ENCODE measurements at regions not wholly inside any gene's neighbourhood (a gene's known extent, or its start where the extent isn't known, plus 50 kb on each side); places are given as distances from the start of the nearest gene placed in this dataset.

DNA sequence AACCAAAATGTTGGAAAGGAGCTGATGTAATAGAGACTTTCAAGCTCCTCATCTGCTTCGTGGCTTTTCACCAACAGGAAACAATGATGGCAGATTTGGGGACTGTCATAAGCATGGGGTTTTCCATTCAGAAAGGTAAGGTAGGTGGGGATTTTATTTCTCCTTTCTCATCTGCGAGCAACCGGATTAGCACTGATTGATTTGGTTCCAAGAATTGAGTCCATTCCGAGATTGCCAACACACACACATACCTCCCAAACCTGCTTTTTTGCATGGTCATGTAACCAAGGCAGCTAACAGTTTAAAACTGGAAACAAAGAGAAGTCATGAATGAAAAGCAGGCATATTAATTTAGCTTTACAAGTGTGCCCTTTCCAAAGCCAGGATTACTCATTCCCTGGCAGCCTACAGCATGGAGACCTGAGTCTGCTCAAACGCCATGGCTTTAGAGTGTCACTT, 63.0 kb upstream of the LNX1 start:
- TF ChIP-seq, protein P1, sequence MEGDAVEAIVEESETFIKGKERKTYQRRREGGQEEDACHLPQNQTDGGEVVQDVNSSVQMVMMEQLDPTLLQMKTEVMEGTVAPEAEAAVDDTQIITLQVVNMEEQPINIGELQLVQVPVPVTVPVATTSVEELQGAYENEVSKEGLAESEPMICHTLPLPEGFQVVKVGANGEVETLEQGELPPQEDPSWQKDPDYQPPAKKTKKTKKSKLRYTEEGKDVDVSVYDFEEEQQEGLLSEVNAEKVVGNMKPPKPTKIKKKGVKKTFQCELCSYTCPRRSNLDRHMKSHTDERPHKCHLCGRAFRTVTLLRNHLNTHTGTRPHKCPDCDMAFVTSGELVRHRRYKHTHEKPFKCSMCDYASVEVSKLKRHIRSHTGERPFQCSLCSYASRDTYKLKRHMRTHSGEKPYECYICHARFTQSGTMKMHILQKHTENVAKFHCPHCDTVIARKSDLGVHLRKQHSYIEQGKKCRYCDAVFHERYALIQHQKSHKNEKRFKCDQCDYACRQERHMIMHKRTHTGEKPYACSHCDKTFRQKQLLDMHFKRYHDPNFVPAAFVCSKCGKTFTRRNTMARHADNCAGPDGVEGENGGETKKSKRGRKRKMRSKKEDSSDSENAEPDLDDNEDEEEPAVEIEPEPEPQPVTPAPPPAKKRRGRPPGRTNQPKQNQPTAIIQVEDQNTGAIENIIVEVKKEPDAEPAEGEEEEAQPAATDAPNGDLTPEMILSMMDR (IDR thresholded peaks at IDR 0.05), result no peak
- TF ChIP-seq POLR2AphosphoS5 (IDR thresholded peaks at IDR 0.05; ENCODE audit: low read depth, low read length) (no peak), EP300 (IDR thresholded peaks at IDR 0.05; ENCODE audit: borderline replicate concordance in 1 of 2, low read depth in 1 of 2, low read length in 1 of 2) (peak in 1 of 2 experiments; percentile 33; a peak in 2 of 4 replicates), MXI1 (IDR thresholded peaks at IDR 0.05; ENCODE audit: low read depth, low read length) (no peak), NRF1 (IDR thresholded peaks at IDR 0.05; ENCODE audit: low read depth, low read length) (no peak), RAD21 (IDR thresholded peaks at IDR 0.05; ENCODE audit: low read length) (no peak), MEF2A (IDR thresholded peaks at IDR 0.05; ENCODE audit: borderline replicate concordance, low read depth) (no peak), FOXM1 (IDR thresholded peaks at IDR 0.05; ENCODE audit: low read depth) (no peak), CHD2 (IDR thresholded peaks at IDR 0.05; ENCODE audit: low read length, partially characterized antibody) (no peak), GABPA (IDR thresholded peaks at IDR 0.05; ENCODE audit: low read depth) (no peak), REST (IDR thresholded peaks at IDR 0.05; ENCODE audit: low read depth, low read length) (no peak), TAF1 (IDR thresholded peaks at IDR 0.05; ENCODE audit: borderline replicate concordance, low read depth, low read length) (no peak)
- TF ChIP-seq, protein P2, sequence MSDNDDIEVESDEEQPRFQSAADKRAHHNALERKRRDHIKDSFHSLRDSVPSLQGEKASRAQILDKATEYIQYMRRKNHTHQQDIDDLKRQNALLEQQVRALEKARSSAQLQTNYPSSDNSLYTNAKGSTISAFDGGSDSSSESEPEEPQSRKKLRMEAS (IDR thresholded peaks at IDR 0.05; ENCODE audit: low read depth), result no peak
- TF ChIP-seq, protein P3, sequence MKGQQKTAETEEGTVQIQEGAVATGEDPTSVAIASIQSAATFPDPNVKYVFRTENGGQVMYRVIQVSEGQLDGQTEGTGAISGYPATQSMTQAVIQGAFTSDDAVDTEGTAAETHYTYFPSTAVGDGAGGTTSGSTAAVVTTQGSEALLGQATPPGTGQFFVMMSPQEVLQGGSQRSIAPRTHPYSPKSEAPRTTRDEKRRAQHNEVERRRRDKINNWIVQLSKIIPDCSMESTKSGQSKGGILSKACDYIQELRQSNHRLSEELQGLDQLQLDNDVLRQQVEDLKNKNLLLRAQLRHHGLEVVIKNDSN (IDR thresholded peaks at IDR 0.05; ENCODE audit: borderline replicate concordance, low read depth), result no peak
